ENCODE measurements at regions not wholly inside any gene's neighbourhood (a gene's known extent, or its start where the extent isn't known, plus 50 kb on each side); places are given as distances from the start of the nearest gene placed in this dataset.

GRCh38 chr10:29916669-29917068, 142.7 kb downstream of the JCAD start:
- ChIA-PET POLR2A (interaction anchor here (0.6 kb wide), 1 partner anchor 673 kb away, joined by 3 read pairs; no protein-coding TSS in a partner anchor), CTCF (no interaction called here), SMC1A (ENCODE audit: uncharacterized antibody, unreplicated experiment) (interaction anchor here (1.2 kb wide), 1 partner anchor 19 kb away, joined by 3 read pairs; no protein-coding TSS in a partner anchor), RAD21 (ENCODE audit: unreplicated experiment) (no interaction called here)
- H3K9me3 ChIP-seq (replicated peaks; ENCODE audit: control insufficient read depth, insufficient read depth, low read length) = no peaks in the 10 kb centered on the region; the same call in 2 of the 3 replicates
- ATAC-seq (no peak), DNase-seq (ENCODE audit: low read depth, low spot score) (no peak), FAIRE-seq (no peak)
- H3K27ac ChIP-seq (ENCODE audit: control insufficient read depth, insufficient read depth) = no peak overlapping the region
- H3K9ac ChIP-seq (ENCODE audit: control insufficient read depth, insufficient read depth, low read length) = no peak overlapping the region
- H3K4me1 ChIP-seq (ENCODE audit: control insufficient read depth, insufficient read depth, low read length) = no peaks in the 10 kb centered on the region
- no peaks in the 10 kb centered on the region; a peak in 3 of 4 replicates for H3K27me3 ChIP-seq (replicated peaks in 1 of 2; ENCODE audit: control insufficient read depth in 2 of 2, insufficient read depth in 2 of 2, low read length in 1 of 2)
- intact Hi-C loops (cut with micrococcal nuclease; ENCODE audit: unreplicated experiment) = no loop called here
- no peaks in the 10 kb centered on the region for H4K20me1 ChIP-seq (ENCODE audit: control insufficient read depth, insufficient read depth)
- in situ Hi-C loops (cut with MboI) = no loop called here
- H2AFZ ChIP-seq (ENCODE audit: control insufficient read depth, low read depth, low read length) = no peak overlapping the region
- no peak for TF ChIP-seq JUNB (IDR thresholded peaks at IDR 0.05)
- no peak for TF ChIP-seq NBN (IDR thresholded peaks at IDR 0.05)
- no peak for TF ChIP-seq SREBF1 (IDR thresholded peaks at IDR 0.05; ENCODE audit: low read length)
- TF ChIP-seq GABPA (IDR thresholded peaks at IDR 0.05; ENCODE audit: low read depth) = no peak
- no peak for TF ChIP-seq CEBPB (IDR thresholded peaks at IDR 0.05; ENCODE audit: borderline replicate concordance in 1 of 2, low read depth in 2 of 2, low read length in 2 of 2)
- TF ChIP-seq SPI1 (IDR thresholded peaks at IDR 0.05; ENCODE audit: borderline replicate concordance, insufficient read depth, low read depth, low read length) = no peak
- TF ChIP-seq NFYA (IDR thresholded peaks at IDR 0.05; ENCODE audit: borderline replicate concordance, low read depth, low read length) = no peak
- TF ChIP-seq, protein P1, sequence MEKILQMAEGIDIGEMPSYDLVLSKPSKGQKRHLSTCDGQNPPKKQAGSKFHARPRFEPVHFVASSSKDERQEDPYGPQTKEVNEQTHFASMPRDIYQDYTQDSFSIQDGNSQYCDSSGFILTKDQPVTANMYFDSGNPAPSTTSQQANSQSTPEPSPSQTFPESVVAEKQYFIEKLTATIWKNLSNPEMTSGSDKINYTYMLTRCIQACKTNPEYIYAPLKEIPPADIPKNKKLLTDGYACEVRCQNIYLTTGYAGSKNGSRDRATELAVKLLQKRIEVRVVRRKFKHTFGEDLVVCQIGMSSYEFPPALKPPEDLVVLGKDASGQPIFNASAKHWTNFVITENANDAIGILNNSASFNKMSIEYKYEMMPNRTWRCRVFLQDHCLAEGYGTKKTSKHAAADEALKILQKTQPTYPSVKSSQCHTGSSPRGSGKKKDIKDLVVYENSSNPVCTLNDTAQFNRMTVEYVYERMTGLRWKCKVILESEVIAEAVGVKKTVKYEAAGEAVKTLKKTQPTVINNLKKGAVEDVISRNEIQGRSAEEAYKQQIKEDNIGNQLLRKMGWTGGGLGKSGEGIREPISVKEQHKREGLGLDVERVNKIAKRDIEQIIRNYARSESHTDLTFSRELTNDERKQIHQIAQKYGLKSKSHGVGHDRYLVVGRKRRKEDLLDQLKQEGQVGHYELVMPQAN (conservative IDR thresholded peaks at IDR 0.05) = no peak
- no peak for TF ChIP-seq YY1 (IDR thresholded peaks at IDR 0.05; ENCODE audit: low read depth, low read length)
- TF ChIP-seq SUZ12 (IDR thresholded peaks at IDR 0.05; ENCODE audit: unreplicated experiment) = no peak
- TF ChIP-seq NR2C1 (IDR thresholded peaks at IDR 0.05) = no peak
- no TSS peak for BruUV-seq (replicated peaks)
- H3K79me2 ChIP-seq (ENCODE audit: control insufficient read depth, insufficient read depth, low read length) = no peaks in the 10 kb centered on the region
- H3K4me2 ChIP-seq (ENCODE audit: control insufficient read depth, insufficient read depth) = no peak overlapping the region
- no peaks in the 10 kb centered on the region for H3K36me3 ChIP-seq (ENCODE audit: control insufficient read depth in 2 of 2, insufficient read depth in 2 of 2, low read length in 1 of 2)
- 31% methylated on average over 4 of the region's 4 CpGs for WGBS (ENCODE audit: insufficient coverage, insufficient replicate concordance, low lambda C conversion rate, missing lambda C conversion rate)
- H3K4me3 ChIP-seq = no peak overlapping the region
